Activated CD4-positive, alpha-beta memory T cell treated with anti-CD3 and anti-CD28 coated beads, Interleukin-2, amount 10 ng/mL, durations not matched to agents 7 days and 5 days (primary cell): ENCODE measurements at regions not wholly inside any gene's neighbourhood (a gene's known extent, or its start where the extent isn't known, plus 50 kb on each side); places are given as distances from the start of the nearest gene placed in this dataset.
"Not testable (repeated sequence)": the region's sequence is repeated elsewhere in the genome, so short reads cannot be mapped to it uniquely, and the experiment has no call there.

ENCODE experiments used
- CTCF ChIA-PET: fragments of 350-600 bp; sonication (Branson Sonifier 250); formaldehyde crosslinking; loops from one replicate; lab custom pipeline; 2021; ENCODE audit warnings: antibody characterized with exemption, inconsistent platforms; lab: Charles Lee
- POLR2A ChIA-PET: fragments of 350-600 bp; sonication (Branson Sonifier 250); formaldehyde crosslinking; loops from one replicate; lab custom pipeline; 2021; ENCODE audit warnings: antibody characterized with exemption; lab: Charles Lee
- DNase-seq: peaks from one replicate; pipeline ENCODE4 v3.0.0-alpha.2; 2020
- H3K27ac Mint-ChIP-seq: one replicate; pipeline ENCODE4 v1.8.0; 2021; ENCODE audit warnings: mild to moderate bottlenecking, mixed read lengths
- H3K27me3 Mint-ChIP-seq: one replicate; pipeline ENCODE4 v1.8.0; 2021; ENCODE audit warnings: mixed read lengths
- H3K36me3 Mint-ChIP-seq: one replicate; pipeline ENCODE4 v1.8.0; 2021; ENCODE audit warnings: low read depth, mixed read lengths
- H3K4me1 Mint-ChIP-seq: one replicate; pipeline ENCODE4 v1.8.0; 2021; ENCODE audit warnings: mixed read lengths
- H3K4me3 Mint-ChIP-seq: one replicate; pipeline ENCODE4 v1.8.0; 2021; ENCODE audit warnings: mild to moderate bottlenecking, mixed read lengths
- H3K9me3 Mint-ChIP-seq: one replicate; pipeline ENCODE4 v1.8.0; 2021; ENCODE audit warnings: mixed read lengths

DNA sequence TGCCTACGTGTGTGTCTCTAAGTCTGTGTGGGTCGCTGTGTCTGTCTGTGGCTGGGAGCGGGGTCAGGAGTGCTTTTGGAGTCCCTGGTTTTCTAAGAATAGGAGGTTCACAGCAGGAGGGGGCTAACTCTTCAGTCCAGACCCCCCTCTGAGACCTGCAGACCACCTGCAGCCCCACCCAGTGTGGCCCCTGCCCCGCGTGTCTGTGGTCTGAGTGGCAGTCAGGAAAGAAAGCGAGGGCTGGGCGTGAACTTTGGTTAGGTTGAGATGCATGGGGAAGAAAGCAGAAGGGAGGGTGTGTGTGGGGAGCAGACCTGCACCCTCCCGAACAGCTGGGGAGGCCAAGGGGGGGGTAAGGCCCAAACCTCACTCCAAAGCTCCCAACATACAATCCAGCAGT is 144.9 kb upstream of the TPM1 start:
- no peaks in the 10 kb centered on the region for H3K9me3 Mint-ChIP-seq
- no peaks in the 10 kb centered on the region for H3K36me3 Mint-ChIP-seq
- POLR2A ChIA-PET, result no interaction called here

DNA sequence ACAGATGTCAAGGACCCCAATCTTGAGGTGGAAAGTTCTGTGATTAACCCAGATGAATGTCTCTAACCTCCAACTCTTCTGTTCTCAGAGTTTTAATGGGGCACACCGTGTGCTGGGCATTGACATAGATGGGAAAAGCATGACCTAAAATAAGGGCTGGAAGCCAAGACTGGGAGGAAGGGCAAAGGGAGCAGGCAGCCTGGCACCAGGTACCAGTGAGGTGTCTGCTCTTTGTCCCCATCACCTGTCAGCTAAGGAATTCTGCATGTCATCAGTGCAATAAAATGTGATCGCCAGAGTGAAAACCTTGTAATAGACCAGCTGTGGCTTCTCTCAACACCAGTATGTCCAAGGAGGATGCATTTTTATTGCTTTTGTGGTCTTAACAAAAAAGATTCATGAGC is 143.5 kb upstream of the TPM1 start:
- CTCF ChIA-PET, result interaction anchor here (0.6 kb wide), 1 partner anchor 338 kb away, joined by 3 read pairs; no protein-coding TSS in a partner anchor
- no peak overlapping the region for H3K4me3 Mint-ChIP-seq
- no peak for DNase-seq

More for the DNA sequence above, 144.9 kb upstream of the TPM1 start:
- peaks cover 1% of the 10 kb centered on the region for H3K27me3 Mint-ChIP-seq
- CTCF ChIA-PET, result no interaction called here
- no peak overlapping the region for H3K27ac Mint-ChIP-seq
- no peak overlapping the region for H3K4me3 Mint-ChIP-seq
- no peak for DNase-seq
- H3K4me1 Mint-ChIP-seq, result no peaks in the 10 kb centered on the region

GRCh38 chr15:62900071-62900802 is 142.3 kb upstream of the TPM1 start:
- DNase-seq, result no peak
- Mint-ChIP-seq H3K27ac (no peak overlapping the region), H3K27me3 (no peaks in the 10 kb centered on the region), H3K4me1 (no peaks in the 10 kb centered on the region), H3K9me3 (no peaks in the 10 kb centered on the region), H3K36me3 (no peaks in the 10 kb centered on the region), H3K4me3 (no peak overlapping the region)
- CTCF ChIA-PET, result no interaction called here
- POLR2A ChIA-PET, result no interaction called here

More for the DNA sequence above, 143.5 kb upstream of the TPM1 start:
- H3K4me1 Mint-ChIP-seq, result no peaks in the 10 kb centered on the region
- no peaks in the 10 kb centered on the region for H3K9me3 Mint-ChIP-seq
- H3K27ac Mint-ChIP-seq, result no peak overlapping the region
- POLR2A ChIA-PET, result no interaction called here
- no peaks in the 10 kb centered on the region for H3K27me3 Mint-ChIP-seq
- no peaks in the 10 kb centered on the region for H3K36me3 Mint-ChIP-seq

GRCh38 chr15:62901087-62901486 is 141.5 kb upstream of the TPM1 start:
- no peak for DNase-seq
- H3K27me3 Mint-ChIP-seq, result no peaks in the 10 kb centered on the region
- H3K4me1 Mint-ChIP-seq, result no peaks in the 10 kb centered on the region
- CTCF ChIA-PET, result no interaction called here
- H3K36me3 Mint-ChIP-seq, result no peaks in the 10 kb centered on the region
- POLR2A ChIA-PET, result no interaction called here
- H3K27ac Mint-ChIP-seq, result no peak overlapping the region
- no peaks in the 10 kb centered on the region for H3K9me3 Mint-ChIP-seq
- no peak overlapping the region for H3K4me3 Mint-ChIP-seq

- Mint-ChIP-seq H3K27me3 (no peaks in the 10 kb centered on the region), H3K36me3 (no peaks in the 10 kb centered on the region), H3K4me3 (no peak overlapping the region), H3K9me3 (no peaks in the 10 kb centered on the region), H3K4me1 (no peaks in the 10 kb centered on the region), H3K27ac (no peak overlapping the region)
- ChIA-PET POLR2A (no interaction called here), CTCF (no interaction called here)
- no peak for DNase-seq
Observed at GRCh38 chr15:62901909-62902546, 140.5 kb upstream of the TPM1 start.

DNA sequence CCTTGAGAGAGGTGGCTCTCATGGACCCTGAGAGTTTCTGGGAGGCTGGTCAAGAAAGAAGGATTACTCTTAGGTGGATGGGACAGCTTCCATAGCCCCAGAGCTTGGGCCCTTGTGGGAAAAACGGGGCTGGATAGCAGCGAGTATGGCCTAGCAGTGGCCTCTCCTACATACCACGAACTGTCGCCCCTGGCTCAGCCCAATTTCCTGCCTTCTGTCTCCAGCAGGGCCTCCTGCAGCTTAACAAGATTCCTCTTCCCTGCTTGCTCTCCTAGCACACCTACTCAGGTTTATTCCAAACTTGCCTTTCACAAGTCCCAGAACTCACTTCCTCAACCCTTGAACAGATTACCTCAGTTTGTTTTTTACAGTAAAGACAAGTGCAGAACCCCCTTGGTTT is 139.7 kb upstream of the TPM1 start:
- CTCF ChIA-PET, result no interaction called here
- Mint-ChIP-seq H3K27me3 (no peaks in the 10 kb centered on the region), H3K27ac (no peak overlapping the region)

DNA sequence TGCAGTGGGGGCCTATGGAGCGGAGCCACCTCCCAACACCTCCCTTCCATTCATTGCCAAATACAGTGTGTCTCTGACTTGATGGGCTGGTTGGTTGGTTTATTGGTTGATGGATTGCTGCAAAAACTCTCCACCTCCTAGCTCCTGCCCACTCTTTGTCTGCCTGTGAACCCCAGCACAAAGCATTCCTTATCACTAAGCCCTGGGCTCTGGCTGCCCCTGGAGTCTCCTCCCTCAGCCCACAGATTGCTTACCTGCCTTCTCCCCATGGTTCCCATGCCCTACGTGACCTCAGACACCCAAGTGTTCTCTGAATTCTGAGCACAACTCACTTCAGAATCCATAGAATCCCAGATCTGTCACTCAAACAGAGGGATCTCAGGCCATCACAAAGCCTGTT is 139.1 kb upstream of the TPM1 start:
- Mint-ChIP-seq H3K9me3 (no peaks in the 10 kb centered on the region), H3K4me3 (no peak overlapping the region), H3K36me3 (no peaks in the 10 kb centered on the region), H3K4me1 (no peaks in the 10 kb centered on the region), H3K27ac (no peak overlapping the region), H3K27me3 (no peaks in the 10 kb centered on the region)
- ChIA-PET POLR2A (interaction anchor here (0.6 kb wide), 1 partner anchor 22 kb away, joined by 3 read pairs; no protein-coding TSS in a partner anchor), CTCF (no interaction called here)
- DNase-seq, result no peak

More for the DNA sequence above, 139.7 kb upstream of the TPM1 start:
- DNase-seq, result no peak
- H3K36me3 Mint-ChIP-seq, result no peaks in the 10 kb centered on the region
- H3K4me3 Mint-ChIP-seq, result no peak overlapping the region
- no peaks in the 10 kb centered on the region for H3K9me3 Mint-ChIP-seq
- H3K4me1 Mint-ChIP-seq, result no peaks in the 10 kb centered on the region
- POLR2A ChIA-PET, result interaction anchor here (0.6 kb wide), 1 partner anchor 21 kb away, joined by 3 read pairs; no protein-coding TSS in a partner anchor

GRCh38 chr15:62904041-62904910 is 138.3 kb upstream of the TPM1 start:
- POLR2A ChIA-PET, result no interaction called here
- H3K36me3 Mint-ChIP-seq, result no peaks in the 10 kb centered on the region
- no peaks in the 10 kb centered on the region for H3K4me1 Mint-ChIP-seq
- H3K9me3 Mint-ChIP-seq, result no peaks in the 10 kb centered on the region
- no peak overlapping the region for H3K4me3 Mint-ChIP-seq
- CTCF ChIA-PET, result no interaction called here
- H3K27me3 Mint-ChIP-seq, result no peaks in the 10 kb centered on the region
- DNase-seq, result no peak
- no peak overlapping the region for H3K27ac Mint-ChIP-seq

GRCh38 chr15:62906627-62907026 is 135.9 kb upstream of the TPM1 start:
- H3K9me3 Mint-ChIP-seq, result no peaks in the 10 kb centered on the region
- no peak for DNase-seq
- H3K27me3 Mint-ChIP-seq, result no peaks in the 10 kb centered on the region
- no peaks in the 10 kb centered on the region for H3K36me3 Mint-ChIP-seq
- ChIA-PET POLR2A (no interaction called here), CTCF (no interaction called here)
- H3K4me1 Mint-ChIP-seq, result no peaks in the 10 kb centered on the region
- H3K4me3 Mint-ChIP-seq, result no peak overlapping the region
- no peak overlapping the region for H3K27ac Mint-ChIP-seq

- ChIA-PET CTCF (no interaction called here), POLR2A (no interaction called here)
- no peak for DNase-seq
- Mint-ChIP-seq H3K27me3 (no peaks in the 10 kb centered on the region), H3K27ac (no peak overlapping the region), H3K4me1 (no peaks in the 10 kb centered on the region), H3K4me3 (no peak overlapping the region), H3K36me3 (no peaks in the 10 kb centered on the region), H3K9me3 (no peaks in the 10 kb centered on the region)
Observed at GRCh38 chr15:62907275-62907674, 135.3 kb upstream of the TPM1 start.

DNA sequence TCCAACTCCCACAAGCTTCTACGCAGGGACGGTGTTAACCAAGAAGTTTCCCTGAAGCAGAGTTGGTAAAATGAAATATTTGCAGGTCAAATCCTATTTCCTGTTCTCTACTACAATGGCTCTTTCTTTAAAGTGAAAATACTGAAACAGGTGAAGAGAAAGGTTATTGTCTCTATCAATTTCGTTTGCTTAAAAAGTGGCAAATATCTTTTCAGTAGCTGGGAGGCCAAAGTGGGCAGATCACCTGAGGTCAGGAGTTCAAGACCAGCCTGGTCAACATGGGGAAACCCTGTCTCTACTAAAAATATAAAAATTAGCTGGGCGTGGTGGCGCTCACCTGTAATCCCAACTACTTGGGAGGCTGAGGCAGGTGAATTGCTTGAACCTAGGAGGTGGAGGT is 134.2 kb upstream of the TPM1 start:
- H3K9me3 Mint-ChIP-seq, H3K4me3 Mint-ChIP-seq, H3K27me3 Mint-ChIP-seq, CTCF ChIA-PET, POLR2A ChIA-PET, DNase-seq, H3K27ac Mint-ChIP-seq, H3K36me3 Mint-ChIP-seq, H3K4me1 Mint-ChIP-seq: not testable (repeated sequence)

- POLR2A ChIA-PET, result no interaction called here
- H3K4me1 Mint-ChIP-seq, result no peaks in the 10 kb centered on the region
- H3K36me3 Mint-ChIP-seq, result no peaks in the 10 kb centered on the region
- no peak overlapping the region for H3K4me3 Mint-ChIP-seq
- no peaks in the 10 kb centered on the region for H3K9me3 Mint-ChIP-seq
- DNase-seq, result no peak
- peaks cover 1% of the 10 kb centered on the region for H3K27me3 Mint-ChIP-seq
- CTCF ChIA-PET, result no interaction called here
- no peak overlapping the region for H3K27ac Mint-ChIP-seq
Observed at GRCh38 chr15:62909257-62909656, 133.3 kb upstream of the TPM1 start.

DNA sequence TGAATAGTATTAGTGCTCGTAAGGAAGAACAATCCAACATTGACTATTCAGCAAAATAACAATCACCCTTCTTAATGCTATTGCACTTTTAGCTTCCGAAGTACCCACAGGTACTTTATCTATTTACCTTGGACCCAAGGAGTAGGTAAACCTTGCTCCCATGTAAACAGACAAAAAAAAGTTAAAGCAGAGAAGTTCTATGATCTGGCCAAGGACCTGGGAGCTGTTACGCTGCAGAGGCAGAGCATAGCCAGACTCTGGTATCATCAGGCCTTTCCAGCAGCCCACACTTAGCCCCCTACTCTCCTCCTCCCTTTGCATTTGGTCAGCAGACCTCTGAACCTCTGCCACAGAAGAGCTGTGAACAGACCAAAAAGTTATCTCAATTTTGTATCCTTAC is 130.3 kb upstream of the TPM1 start:
- H3K27me3 Mint-ChIP-seq, result peaks cover 8% of the 10 kb centered on the region
- DNase-seq, result no peak
- H3K27ac Mint-ChIP-seq, result no peak overlapping the region

More for the DNA sequence above, 130.3 kb upstream of the TPM1 start:
- Mint-ChIP-seq H3K36me3 (no peaks in the 10 kb centered on the region), H3K4me1 (no peaks in the 10 kb centered on the region), H3K9me3 (no peaks in the 10 kb centered on the region), H3K4me3 (no peak overlapping the region)
- POLR2A ChIA-PET, result no interaction called here
- CTCF ChIA-PET, result no interaction called here
